ENCODE measurements at regions not wholly inside any gene's neighbourhood (a gene's known extent, or its start where the extent isn't known, plus 50 kb on each side); places are given as distances from the start of the nearest gene placed in this dataset.

GRCh38 chr2:156739301-156739700 is 303.1 kb downstream of the GPD2 start:
- no peak for TF ChIP-seq RAD21 (conservative IDR thresholded peaks at IDR 0.05)
- no peak for TF ChIP-seq CTCF (IDR thresholded peaks at IDR 0.05; ENCODE audit: poor library complexity, severe bottlenecking)
- no peak for TF ChIP-seq EP300 (conservative IDR thresholded peaks at IDR 0.05; ENCODE audit: poor library complexity, severe bottlenecking)
- no peak for TF ChIP-seq MXI1 (conservative IDR thresholded peaks at IDR 0.05; ENCODE audit: poor library complexity, severe bottlenecking)
- no peak for TF ChIP-seq REST (IDR thresholded peaks at IDR 0.05; ENCODE audit: borderline replicate concordance)
- TF ChIP-seq TAF1 (IDR thresholded peaks at IDR 0.05; ENCODE audit: low read depth): no peak
- TF ChIP-seq POLR2AphosphoS5 (IDR thresholded peaks at IDR 0.05): no peak
- TF ChIP-seq EZH2 (IDR thresholded peaks at IDR 0.05; ENCODE audit: borderline replicate concordance, insufficient read depth, low read length, poor library complexity, severe bottlenecking): no peak
- no peak for TF ChIP-seq SMC3 (conservative IDR thresholded peaks at IDR 0.05; ENCODE audit: poor library complexity)
- no peak overlapping the region for H2AFZ ChIP-seq (ENCODE audit: low read depth, low read length)
- no peaks in the 10 kb centered on the region for H3K9me2 ChIP-seq (ENCODE audit: insufficient read depth, low read length)

GRCh38 chr2:156745619-156746018 is 309.4 kb downstream of the GPD2 start:
- Histone ChIP-seq H3K9ac (ENCODE audit: low read length) (no peak overlapping the region), H3F3A (ENCODE audit: insufficient read depth, low read length, poor library complexity, severe bottlenecking) (no peaks in the 10 kb centered on the region), H3K79me2 (replicated peaks; ENCODE audit: insufficient read depth, low read length) (no peaks in the 10 kb centered on the region), H3K9me3 (ENCODE audit: low read length) (no peaks in the 10 kb centered on the region), H3K4me3 (ENCODE audit: low read length) (no peak overlapping the region), H3K27me3 (ENCODE audit: insufficient read depth, low read depth, low read length) (no peaks in the 10 kb centered on the region), H3K27ac (ENCODE audit: low read length) (no peak overlapping the region), H3K36me3 (ENCODE audit: insufficient read depth, low read length) (no peaks in the 10 kb centered on the region), H3K9me2 (ENCODE audit: insufficient read depth, low read length) (no peaks in the 10 kb centered on the region), H4K20me1 (ENCODE audit: insufficient read depth) (no peaks in the 10 kb centered on the region), H3K4me2 (ENCODE audit: low read length) (no peak overlapping the region), H2AFZ (ENCODE audit: low read depth, low read length) (no peak overlapping the region)
- TF ChIP-seq TAF1 (IDR thresholded peaks at IDR 0.05; ENCODE audit: low read depth) (no peak), RAD21 (conservative IDR thresholded peaks at IDR 0.05) (no peak), POLR2AphosphoS5 (IDR thresholded peaks at IDR 0.05) (no peak), SMC3 (conservative IDR thresholded peaks at IDR 0.05; ENCODE audit: poor library complexity) (no peak), EP300 (conservative IDR thresholded peaks at IDR 0.05; ENCODE audit: poor library complexity, severe bottlenecking) (no peak), MXI1 (conservative IDR thresholded peaks at IDR 0.05; ENCODE audit: poor library complexity, severe bottlenecking) (no peak), CTCF (IDR thresholded peaks at IDR 0.05; ENCODE audit: poor library complexity, severe bottlenecking) (no peak), REST (IDR thresholded peaks at IDR 0.05; ENCODE audit: borderline replicate concordance) (no peak), EZH2 (IDR thresholded peaks at IDR 0.05; ENCODE audit: borderline replicate concordance, insufficient read depth, low read length, poor library complexity, severe bottlenecking) (no peak)

More at GRCh38 chr2:156739301-156739700, 303.1 kb downstream of the GPD2 start:
- Histone ChIP-seq H3K36me3 (ENCODE audit: insufficient read depth, low read length) (no peaks in the 10 kb centered on the region), H3K9me3 (ENCODE audit: low read length) (no peaks in the 10 kb centered on the region), H3F3A (ENCODE audit: insufficient read depth, low read length, poor library complexity, severe bottlenecking) (no peaks in the 10 kb centered on the region), H3K4me3 (ENCODE audit: low read length) (no peak overlapping the region), H3K9ac (ENCODE audit: low read length) (no peak overlapping the region), H3K27ac (ENCODE audit: low read length) (no peak overlapping the region), H3K79me2 (replicated peaks; ENCODE audit: insufficient read depth, low read length) (no peaks in the 10 kb centered on the region), H4K20me1 (ENCODE audit: insufficient read depth) (no peaks in the 10 kb centered on the region), H3K4me2 (ENCODE audit: low read length) (no peak overlapping the region), H3K27me3 (ENCODE audit: insufficient read depth, low read depth, low read length) (no peaks in the 10 kb centered on the region)
